Esophagus muscularis mucosa (tissue), 4 donors: ENCODE measurements at regions not wholly inside any gene's neighbourhood (a gene's known extent, or its start where the extent isn't known, plus 50 kb on each side); places are given as distances from the start of the nearest gene placed in this dataset.
A peak's percentile ranks its signal among the peaks of the same experiment; 100 is the strongest.
"Not testable (repeated sequence)": the region's sequence is repeated elsewhere in the genome, so short reads cannot be mapped to it uniquely, and the experiment has no call there.

Experiments used
- DNase-seq: peaks from one replicate; pipeline ENCODE4 v3.0.0-alpha.2; 2017; ENCODE audit errors: extremely low spot score
- H3K27ac ChIP-seq, 4 donors: fragments of 200-600 bp; sonication (generic); replicated peaks in 1 of 4; 1 replicate in 3 of 4; 2 replicates in 1 of 4; pipeline ENCODE4 v1.5.1; 2016 to 2019; ENCODE audit warnings: mild to moderate bottlenecking in 1 of 4
- H3K27me3 ChIP-seq, 4 donors: fragments of 200-600 bp; sonication (generic); one replicate each; pipeline versions ENCODE4 v1.5.1 to v1.6.0; 2016 to 2019
- H3K36me3 ChIP-seq, 4 donors: fragments of 200-600 bp; sonication (generic); one replicate each; pipeline ENCODE4 v1.5.1; 2016 to 2019
- H3K4me1 ChIP-seq, 4 donors: fragments of 200-600 bp; sonication (generic); one replicate each; pipeline ENCODE4 v1.5.1; 2016 to 2019
- H3K4me3 ChIP-seq, 4 donors: fragments of 200-600 bp; sonication (generic); 1 replicate in 2 of 4; 2 replicates in 2 of 4; pipeline ENCODE4 v1.5.1; 2016 to 2019; ENCODE audit warnings: mild to moderate bottlenecking in 4 of 4, moderate library complexity in 1 of 4
- H3K9me3 ChIP-seq, 4 donors: fragments of 200-600 bp; sonication (generic); 1 replicate in 3 of 4; 2 replicates in 1 of 4; pipeline ENCODE4 v1.5.1; 2016 to 2019
- CTCF ChIP-seq, 3 experiments: fragments of 200-600 bp in 2 of 3; fragments of 450-650 bp in 1 of 3; sonication (generic) in 2 of 3; IDR thresholded peaks; one replicate each; pipeline ENCODE4 v1.5.1; 2017 to 2019; ENCODE audit warnings: antibody characterized with exemption in 3 of 3, mild to moderate bottlenecking in 2 of 3, moderate library complexity in 1 of 3
- EP300 ChIP-seq: sonication (generic); formaldehyde crosslinking; IDR thresholded peaks from one replicate; pipeline ENCODE4 v1.6.1; 2017; ENCODE audit warnings: antibody characterized with exemption
- POLR2A ChIP-seq: fragments of 450-650 bp; IDR thresholded peaks from one replicate; pipeline ENCODE4 v1.6.1; 2017; ENCODE audit warnings: antibody characterized with exemption, moderate library complexity, mild to moderate bottlenecking, low read depth
- POLR2AphosphoS5 ChIP-seq, 2 donors: sonication (generic); formaldehyde crosslinking; IDR thresholded peaks; one replicate each; pipeline ENCODE4 v1.6.1; 2017; ENCODE audit warnings: antibody characterized with exemption in 2 of 2
- WGBS: methylation state at CpG from one replicate; pipeline ENCODE4 v1.1.5; 2018; 5-methylcytosine and 5-hydroxymethylcytosine counted together
- intact Hi-C: fragments of 100-400 bp; cut with DNase I; formaldehyde crosslinking; loops from one replicate; pipeline ENCODE4 v1.15.1; 2023

GRCh38 chr3:101972430-101973162, 123.3 kb downstream of the NFKBIZ start:
- H3K4me3 ChIP-seq = no peak overlapping the region
- peaks cover 0 to 35% (median 23%) of the 10 kb centered on the region in 4 donors for H3K4me1 ChIP-seq
- TF ChIP-seq POLR2AphosphoS5 (IDR thresholded peaks at IDR 0.05) = no peak
- no peak for TF ChIP-seq POLR2A
- no peaks in the 10 kb centered on the region for H3K27me3 ChIP-seq
- no peak for DNase-seq
- intact Hi-C loops = loop anchor here (10.0 kb wide), 1 partner anchor 158 kb away; no protein-coding TSS in a partner anchor
- WGBS = 74% methylated on average over 2 of the region's 2 CpGs
- no peaks in the 10 kb centered on the region for H3K9me3 ChIP-seq
- no peaks in the 10 kb centered on the region for H3K36me3 ChIP-seq
- no peak overlapping the region for H3K27ac ChIP-seq

GRCh38 chr3:101973163-101973505, 123.8 kb downstream of the NFKBIZ start:
- Histone ChIP-seq H3K9me3 (no peaks in the 10 kb centered on the region), H3K4me3 (no peak overlapping the region), H3K4me1 (peaks cover 0 to 37% (median 28%) of the 10 kb centered on the region in 4 donors), H3K27ac (no peak overlapping the region), H3K36me3 (no peaks in the 10 kb centered on the region), H3K27me3 (no peaks in the 10 kb centered on the region)
- 19% methylated on average over 1 of the region's 1 CpG for WGBS
- no peak for TF ChIP-seq POLR2AphosphoS5 (IDR thresholded peaks at IDR 0.05)
- TF ChIP-seq CTCF (IDR thresholded peaks at IDR 0.05) = no peak
- no peak for TF ChIP-seq EP300
- TF ChIP-seq POLR2A = no peak
- no peak for DNase-seq
- intact Hi-C loops = loop anchor here (10.0 kb wide), 1 partner anchor 158 kb away; no protein-coding TSS in a partner anchor

DNA sequence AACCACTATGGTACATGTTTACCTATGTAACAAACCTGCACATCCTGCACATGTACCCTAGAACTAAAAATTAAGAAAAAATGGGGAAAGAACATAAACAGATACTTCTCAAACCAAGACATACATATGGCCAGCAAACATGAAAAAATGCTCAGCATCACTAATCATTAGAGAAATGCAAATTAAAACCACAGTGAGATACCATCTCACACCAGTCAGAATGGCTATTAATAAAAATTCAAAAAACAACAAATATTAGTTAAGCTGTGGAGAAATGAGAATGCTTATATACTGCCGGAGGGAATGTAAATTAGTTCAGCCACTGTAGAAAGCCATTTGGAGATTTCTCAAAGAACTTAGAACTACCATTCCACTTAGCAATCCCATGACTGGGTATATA, 126.1 kb downstream of the NFKBIZ start:
- H3K4me1 ChIP-seq = peaks cover 0 to 43% (median 35%) of the 10 kb centered on the region in 4 donors
- WGBS = 95% methylated on average over 1 of the region's 1 CpG
- H3K27ac ChIP-seq = peak overlapping the region in 1 of 4 donors; percentile 56
- not testable (repeated sequence) for H3K27me3 ChIP-seq, H3K4me3 ChIP-seq, DNase-seq, H3K36me3 ChIP-seq, H3K9me3 ChIP-seq
- intact Hi-C loops = loop anchor here (10.0 kb wide), 1 partner anchor 161 kb away; no protein-coding TSS in a partner anchor

DNA sequence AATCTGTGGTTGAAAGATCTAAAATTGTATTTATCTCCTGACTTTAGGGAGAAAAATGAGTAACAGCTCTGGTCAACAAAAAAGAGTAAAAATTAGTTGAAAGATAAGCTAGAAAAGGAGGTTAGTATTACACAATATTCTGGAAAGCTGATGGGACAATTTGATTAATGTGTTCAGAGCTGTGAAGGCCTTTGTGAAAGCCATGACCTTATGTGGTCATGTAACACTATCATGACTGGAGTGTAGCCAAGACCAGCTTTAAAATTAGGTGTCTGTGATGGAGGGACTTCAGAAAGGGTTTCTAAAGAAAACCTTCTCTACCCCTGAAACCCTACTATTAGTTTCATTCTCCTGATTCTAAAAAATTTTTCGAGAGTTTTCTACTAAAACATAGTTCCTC, 127.2 kb downstream of the NFKBIZ start:
- TF ChIP-seq POLR2AphosphoS5 (IDR thresholded peaks at IDR 0.05) = peak in 1 of 2 donors; percentile 34
- TF ChIP-seq CTCF (IDR thresholded peaks at IDR 0.05) = no peak
- DNase-seq = no peak
- intact Hi-C loops = loop anchor here (10.0 kb wide), 1 partner anchor 162 kb away; no protein-coding TSS in a partner anchor
- H3K4me3 ChIP-seq = no peak overlapping the region
- peaks cover 0 to 43% (median 35%) of the 10 kb centered on the region in 4 donors for H3K4me1 ChIP-seq
- H3K27me3 ChIP-seq = no peaks in the 10 kb centered on the region
- no peaks in the 10 kb centered on the region for H3K36me3 ChIP-seq
- no peaks in the 10 kb centered on the region for H3K9me3 ChIP-seq
- peak overlapping the region; percentile 9 to 56 (median 36) for H3K27ac ChIP-seq
- WGBS = 64% methylated on average over 1 of the region's 1 CpG

DNA sequence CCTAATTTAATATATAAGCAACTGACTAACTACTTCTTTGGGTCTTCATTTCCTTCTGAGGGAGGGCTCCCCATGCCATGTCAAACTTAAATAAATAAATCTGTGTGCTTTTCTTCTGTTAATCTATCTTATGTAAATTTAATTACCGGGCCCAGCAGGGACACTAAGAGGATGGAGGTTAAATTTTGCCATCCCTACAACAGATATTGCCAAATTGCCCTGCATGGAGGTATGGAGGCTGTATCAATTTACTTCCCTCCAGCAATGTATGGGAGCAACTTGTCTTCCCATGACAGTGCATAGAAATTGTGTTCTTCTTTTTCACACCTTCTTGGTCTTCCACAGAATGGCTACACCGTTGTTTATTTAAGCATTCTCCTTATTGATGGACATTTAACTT, 129.0 kb downstream of the NFKBIZ start:
- intact Hi-C loops = loop anchor here (10.0 kb wide), 1 partner anchor 164 kb away; no protein-coding TSS in a partner anchor
- Histone ChIP-seq H3K27ac (no peak overlapping the region), H3K27me3 (no peaks in the 10 kb centered on the region), H3K4me1 (peaks cover 0 to 37% (median 33%) of the 10 kb centered on the region in 4 donors), H3K36me3 (no peaks in the 10 kb centered on the region), H3K9me3 (no peaks in the 10 kb centered on the region), H3K4me3 (no peak overlapping the region)
- TF ChIP-seq EP300 (no peak), POLR2A (no peak), CTCF (IDR thresholded peaks at IDR 0.05) (no peak), POLR2AphosphoS5 (IDR thresholded peaks at IDR 0.05) (no peak)
- DNase-seq = no peak
- WGBS = 60% methylated on average over 2 of the region's 2 CpGs
